Superior temporal gyrus (tissue), 1 donor: ENCODE measurements at regions not wholly inside any gene's neighbourhood (a gene's known extent, or its start where the extent isn't known, plus 50 kb on each side); places are given as distances from the start of the nearest gene placed in this dataset.

Experiments
- DNase-seq: peaks from one replicate; pipeline ENCODE4 v3.0.0-alpha.2; 2016; ENCODE audit errors: extremely low spot score

GRCh38 chr7:115087437-115087836 is 165.5 kb downstream of the MDFIC start:
- no peak for DNase-seq

GRCh38 chr7:115086146-115086841 is 164.4 kb downstream of the MDFIC start:
- DNase-seq = no peak

GRCh38 chr7:115085421-115085820 is 163.5 kb downstream of the MDFIC start:
- no peak for DNase-seq

GRCh38 chr7:115083935-115084334 is 162.0 kb downstream of the MDFIC start:
- DNase-seq = no peak

- DNase-seq = no peak
These were observed 159.9 kb downstream of the MDFIC start for GRCh38 chr7:115081772-115082171.

GRCh38 chr7:115078851-115079250 is 157.0 kb downstream of the MDFIC start:
- DNase-seq = no peak

- DNase-seq = no peak
These were observed 156.5 kb downstream of the MDFIC start for GRCh38 chr7:115078386-115078785.

GRCh38 chr7:115070311-115070710 is 148.4 kb downstream of the MDFIC start:
- no peak for DNase-seq
